Ishikawa (cell line): ENCODE measurements at regions not wholly inside any gene's neighbourhood (a gene's known extent, or its start where the extent isn't known, plus 50 kb on each side); places are given as distances from the start of the nearest gene placed in this dataset.

Experiments used
- CEBPB ChIP-seq: IDR thresholded peaks from 2 replicates; pipeline ENCODE4 v1.6.1; 2012
- CREB1 ChIP-seq: IDR thresholded peaks from 2 replicates; pipeline ENCODE4 v1.6.1; 2012; ENCODE audit warnings: low read depth
- EGR1 ChIP-seq: IDR thresholded peaks from 2 replicates; pipeline ENCODE4 v1.6.1; 2012
- EP300 ChIP-seq: IDR thresholded peaks from 2 replicates; pipeline ENCODE4 v1.6.1; 2012; ENCODE audit warnings: borderline replicate concordance
- FOXM1 ChIP-seq: IDR thresholded peaks from 2 replicates; pipeline ENCODE4 v1.6.1; 2012; ENCODE audit warnings: low read depth, borderline replicate concordance
- MAX ChIP-seq: IDR thresholded peaks from 2 replicates; pipeline ENCODE4 v1.6.1; 2012
- NFIC ChIP-seq: IDR thresholded peaks from 2 replicates; pipeline ENCODE4 v1.6.1; 2012
- RAD21 ChIP-seq: IDR thresholded peaks from 2 replicates; pipeline ENCODE4 v1.6.1; 2012; ENCODE audit warnings: low read depth
- TAF1 ChIP-seq: IDR thresholded peaks from 2 replicates; pipeline ENCODE4 v1.6.1; 2012; ENCODE audit warnings: low read depth, mild to moderate bottlenecking
- TCF12 ChIP-seq: IDR thresholded peaks from 2 replicates; pipeline ENCODE4 v1.6.1; 2012; ENCODE audit warnings: low read depth
- TEAD4 ChIP-seq: IDR thresholded peaks from 2 replicates; pipeline ENCODE4 v1.6.1; 2012
- USF1 ChIP-seq: IDR thresholded peaks from 2 replicates; pipeline ENCODE4 v1.6.1; 2012
- YY1 ChIP-seq: IDR thresholded peaks from 2 replicates; pipeline ENCODE4 v1.6.1; 2012; ENCODE audit warnings: low read depth
- ZBTB7A ChIP-seq: IDR thresholded peaks from 2 replicates; pipeline ENCODE4 v1.6.1; 2012; ENCODE audit warnings: low read depth
- TF ChIP-seq, protein P1 (sequence below): IDR thresholded peaks from 2 replicates; pipeline ENCODE4 v1.6.1; 2012; ENCODE audit warnings: low read depth, mild to moderate bottlenecking

GRCh38 chr2:3042601-3043585, 334.7 kb downstream of the EIPR1 start:
- no peak for TF ChIP-seq ZBTB7A
- no peak for TF ChIP-seq EP300
- TF ChIP-seq, protein P1, sequence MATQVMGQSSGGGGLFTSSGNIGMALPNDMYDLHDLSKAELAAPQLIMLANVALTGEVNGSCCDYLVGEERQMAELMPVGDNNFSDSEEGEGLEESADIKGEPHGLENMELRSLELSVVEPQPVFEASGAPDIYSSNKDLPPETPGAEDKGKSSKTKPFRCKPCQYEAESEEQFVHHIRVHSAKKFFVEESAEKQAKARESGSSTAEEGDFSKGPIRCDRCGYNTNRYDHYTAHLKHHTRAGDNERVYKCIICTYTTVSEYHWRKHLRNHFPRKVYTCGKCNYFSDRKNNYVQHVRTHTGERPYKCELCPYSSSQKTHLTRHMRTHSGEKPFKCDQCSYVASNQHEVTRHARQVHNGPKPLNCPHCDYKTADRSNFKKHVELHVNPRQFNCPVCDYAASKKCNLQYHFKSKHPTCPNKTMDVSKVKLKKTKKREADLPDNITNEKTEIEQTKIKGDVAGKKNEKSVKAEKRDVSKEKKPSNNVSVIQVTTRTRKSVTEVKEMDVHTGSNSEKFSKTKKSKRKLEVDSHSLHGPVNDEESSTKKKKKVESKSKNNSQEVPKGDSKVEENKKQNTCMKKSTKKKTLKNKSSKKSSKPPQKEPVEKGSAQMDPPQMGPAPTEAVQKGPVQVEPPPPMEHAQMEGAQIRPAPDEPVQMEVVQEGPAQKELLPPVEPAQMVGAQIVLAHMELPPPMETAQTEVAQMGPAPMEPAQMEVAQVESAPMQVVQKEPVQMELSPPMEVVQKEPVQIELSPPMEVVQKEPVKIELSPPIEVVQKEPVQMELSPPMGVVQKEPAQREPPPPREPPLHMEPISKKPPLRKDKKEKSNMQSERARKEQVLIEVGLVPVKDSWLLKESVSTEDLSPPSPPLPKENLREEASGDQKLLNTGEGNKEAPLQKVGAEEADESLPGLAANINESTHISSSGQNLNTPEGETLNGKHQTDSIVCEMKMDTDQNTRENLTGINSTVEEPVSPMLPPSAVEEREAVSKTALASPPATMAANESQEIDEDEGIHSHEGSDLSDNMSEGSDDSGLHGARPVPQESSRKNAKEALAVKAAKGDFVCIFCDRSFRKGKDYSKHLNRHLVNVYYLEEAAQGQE = no peak
- no peak for TF ChIP-seq RAD21
- TF ChIP-seq TCF12 = no peak
- no peak for TF ChIP-seq CREB1
- TF ChIP-seq YY1 = no peak
- TF ChIP-seq MAX = no peak
- no peak for TF ChIP-seq FOXM1
- no peak for TF ChIP-seq CEBPB

- TF ChIP-seq USF1 = no peak
- TF ChIP-seq TAF1 = no peak
- TF ChIP-seq EGR1 = no peak
- no peak for TF ChIP-seq RAD21
- no peak for TF ChIP-seq YY1
- TF ChIP-seq EP300 = no peak
- no peak for TF ChIP-seq NFIC
- no peak for TF ChIP-seq FOXM1
- TF ChIP-seq, protein P1 = no peak
- no peak for TF ChIP-seq TCF12
- no peak for TF ChIP-seq CREB1
- no peak for TF ChIP-seq TEAD4
- no peak for TF ChIP-seq ZBTB7A
- no peak for TF ChIP-seq CEBPB
- TF ChIP-seq MAX = no peak
Observed at GRCh38 chr2:3041841-3042600, 335.6 kb downstream of the EIPR1 start.

DNA sequence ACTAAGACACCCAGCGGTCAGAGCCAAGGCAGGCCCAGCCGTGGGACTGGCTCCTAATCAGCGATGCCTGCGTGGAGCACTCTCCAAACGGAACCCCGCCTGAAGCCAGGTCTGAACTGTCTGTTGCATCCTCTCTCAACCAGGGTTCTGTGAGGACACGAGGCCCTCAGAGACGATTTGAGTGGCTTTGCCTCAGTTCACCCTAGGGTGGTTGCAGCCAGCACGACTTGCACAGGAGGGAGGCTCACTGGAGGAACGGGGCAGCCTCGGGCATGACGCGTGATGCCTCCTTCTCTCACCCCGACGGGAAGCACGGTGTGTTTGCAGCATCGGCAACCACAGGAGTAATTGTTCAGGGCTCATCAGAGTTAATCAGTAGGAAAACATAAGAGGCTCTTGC, 336.4 kb downstream of the EIPR1 start:
- TF ChIP-seq NFIC = no peak
- TF ChIP-seq CREB1 = no peak
- no peak for TF ChIP-seq USF1
- no peak for TF ChIP-seq TCF12
- no peak for TF ChIP-seq ZBTB7A
- TF ChIP-seq EGR1 = no peak
- TF ChIP-seq TEAD4 = no peak
- no peak for TF ChIP-seq CEBPB
- no peak for TF ChIP-seq YY1
- no peak for TF ChIP-seq EP300
- no peak for TF ChIP-seq RAD21
- TF ChIP-seq, protein P1 = no peak
